A549 (cell line): ENCODE measurements at regions not wholly inside any gene's neighbourhood (a gene's known extent, or its start where the extent isn't known, plus 50 kb on each side); places are given as distances from the start of the nearest gene placed in this dataset.

Experiments
- ATAC-seq, 2 experiments: fragments of 200-7000 bp in 1 of 2; fragments of >200 bp in 1 of 2; cut with Nextera tagmentation in 1 of 2; cut with Tn5 transposase in 1 of 2; 3 replicates each; pipeline versions ENCODE4 v1.8.0 to v1.9.1; 2018 to 2020; ENCODE audit warnings: mild to moderate bottlenecking in 1 of 2, moderate library complexity in 1 of 2
- CTCF ChIA-PET: fragments of 300-600 bp; sonication (Branson Sonifier 250); formaldehyde crosslinking; extraction: SDS; loops from one replicate; lab custom pipeline; 2021; ENCODE audit warnings: antibody characterized with exemption, inconsistent platforms; lab: Yijun Ruan, JAX
- POLR2A ChIA-PET: fragments of 350-600 bp; formaldehyde crosslinking; extraction: SDS; loops from one replicate; lab custom pipeline; 2021; ENCODE audit warnings: antibody characterized with exemption, inconsistent platforms; lab: Yijun Ruan, JAX
- DNase-seq, 2 experiments: peaks; one replicate each; pipeline versions ENCODE4 v3.0.0 to v3.0.0-alpha.2; 2011 to 2016; ENCODE audit warnings: low read depth in 1 of 2, low spot score in 1 of 2
- FAIRE-seq: peaks from 2 replicates; lab custom pipeline; 2011; peaks lifted over from hg19 to GRCh38; lab: Jason Lieb, UNC
- H3K27ac ChIP-seq, 2 experiments: fragments of >200 bp; sonication (Bioruptor Twin); formaldehyde crosslinking; 3 replicates each; pipeline ENCODE4 v1.5.1; 2016 to 2017
- H3K4me1 ChIP-seq: fragments of >200 bp; sonication (Bioruptor Twin); formaldehyde crosslinking; 3 replicates; pipeline ENCODE4 v1.6.1; 2016
- H3K4me2 ChIP-seq: fragments of >200 bp; sonication (Bioruptor Twin); formaldehyde crosslinking; 3 replicates; pipeline ENCODE4 v1.6.1; 2016
- H3K4me3 ChIP-seq: fragments of >200 bp; sonication (Bioruptor Twin); formaldehyde crosslinking; 3 replicates; pipeline ENCODE4 v1.5.1; 2016
- H3K9me3 ChIP-seq: fragments of >200 bp; sonication (Bioruptor Twin); formaldehyde crosslinking; 3 replicates; pipeline ENCODE4 v1.6.1; 2016
- ATOH8 ChIP-seq: fragments of 250-450 bp; sonication (Bioruptor Pico); IDR thresholded peaks from 2 replicates; pipeline ENCODE4 v1.5.0; 2020; ENCODE audit warnings: low read depth, mild to moderate bottlenecking, moderate library complexity
- BCL3 ChIP-seq: fragments of >200 bp; sonication (Bioruptor Twin); formaldehyde crosslinking; IDR thresholded peaks from 3 replicates; pipeline ENCODE4 v1.6.1; 2016
- CTCF ChIP-seq: fragments of >200 bp; sonication (Bioruptor Twin); formaldehyde crosslinking; IDR thresholded peaks from 3 replicates; pipeline ENCODE4 v1.5.1; 2016
- HMGXB4 ChIP-seq: fragments of 250-450 bp; sonication (Bioruptor Pico); IDR thresholded peaks from 2 replicates; pipeline ENCODE4 v1.5.0; 2021; ENCODE audit warnings: mild to moderate bottlenecking, moderate library complexity, borderline replicate concordance
- HOXB13 ChIP-seq: fragments of 250-450 bp; sonication (Bioruptor Pico); IDR thresholded peaks from 2 replicates; pipeline ENCODE4 v1.5.0; 2020; ENCODE audit warnings: low read depth, mild to moderate bottlenecking, moderate library complexity
- HOXB5 ChIP-seq: fragments of 250-450 bp; sonication (Bioruptor Pico); IDR thresholded peaks from 2 replicates; pipeline ENCODE4 v1.5.0; 2020; ENCODE audit warnings: mild to moderate bottlenecking, moderate library complexity
- KDM1A ChIP-seq: fragments of 200-600 bp; sonication (generic); IDR thresholded peaks from 2 replicates; pipeline ENCODE4 v1.6.1; 2016; ENCODE audit warnings: low read depth, mild to moderate bottlenecking
- MAZ ChIP-seq: fragments of 150-350 bp; IDR thresholded peaks from 2 replicates; pipeline ENCODE4 v1.6.1; 2014; ENCODE audit warnings: antibody characterized with exemption, low read depth, low read length, borderline replicate concordance
- NFE2L2 ChIP-seq: fragments of 150-350 bp; conservative IDR thresholded peaks from 2 replicates; pipeline ENCODE4 v1.6.1; 2014; ENCODE audit warnings: low read length
- PBX3 ChIP-seq: IDR thresholded peaks from 2 replicates; pipeline ENCODE4 v1.6.1; 2012
- POLR2A ChIP-seq: IDR thresholded peaks from 2 replicates; pipeline ENCODE4 v1.6.1; 2012; ENCODE audit warnings: mild to moderate bottlenecking, low read length
- TFCP2L1 ChIP-seq: fragments of 250-450 bp; sonication (Bioruptor Pico); IDR thresholded peaks from 2 replicates; pipeline ENCODE4 v1.5.0; 2021; ENCODE audit warnings: mild to moderate bottlenecking
- USF2 ChIP-seq: fragments of 450-650 bp; IDR thresholded peaks from 2 replicates; pipeline ENCODE4 v1.6.1; 2014; ENCODE audit warnings: antibody characterized with exemption
- ZSCAN20 ChIP-seq: fragments of 250-450 bp; sonication (Bioruptor Pico); IDR thresholded peaks from 2 replicates; pipeline ENCODE4 v1.8.0; 2022; ENCODE audit warnings: mild to moderate bottlenecking, moderate library complexity
- WGBS: methylation state at CpG from one replicate; pipeline ENCODE4 v1.1.6; 2017; ENCODE audit errors: missing lambda C conversion rate; 5-methylcytosine and 5-hydroxymethylcytosine counted together

GRCh38 chr4:178789279-178789678 is 1347.0 kb upstream of the AGA start (continued):
- no peak for TF ChIP-seq HMGXB4 (CRISPR knock-in tag)

- no peak for TF ChIP-seq ZSCAN20 (CRISPR knock-in tag)
- no peak for TF ChIP-seq ATOH8 (CRISPR knock-in tag)
- no peak for TF ChIP-seq CTCF
- Histone ChIP-seq H3K4me1 (no peaks in the 10 kb centered on the region), H3K9me3 (no peaks in the 10 kb centered on the region), H3K4me3 (no peak overlapping the region), H3K27ac (no peak overlapping the region), H3K4me2 (no peak overlapping the region)
- no peak for DNase-seq
- ChIA-PET POLR2A (no interaction called here), CTCF (no interaction called here)
- 28% methylated on average over 2 of the region's 2 CpGs for WGBS
- no peak for ATAC-seq
- no peak for FAIRE-seq
Observed at GRCh38 chr4:178799204-178799603, 1357.0 kb upstream of the AGA start.

- ATAC-seq: no peak
- no peaks in the 10 kb centered on the region for H3K9me3 ChIP-seq
- ChIA-PET CTCF (interaction anchor here (0.6 to 0.7 kb wide), 2 partner anchors 21 to 28 kb away, joined by 3 to 4 read pairs; no protein-coding TSS in a partner anchor), POLR2A (no interaction called here)
- DNase-seq: no peak
- H3K4me2 ChIP-seq: no peak overlapping the region
- no peak overlapping the region for H3K27ac ChIP-seq
- WGBS: 6% methylated on average over 1 of the region's 1 CpG
- no peak for TF ChIP-seq TFCP2L1 (CRISPR knock-in tag)
- TF ChIP-seq PBX3: no peak
- TF ChIP-seq POLR2A: no peak
- TF ChIP-seq USF2: no peak
- TF ChIP-seq NFE2L2: no peak
- no peaks in the 10 kb centered on the region for H3K4me1 ChIP-seq
- H3K4me3 ChIP-seq: no peak overlapping the region
- no peak for FAIRE-seq
Observed at GRCh38 chr4:178808106-178808505, 1365.9 kb upstream of the AGA start.

- ChIA-PET CTCF (no interaction called here), POLR2A (no interaction called here)
- TF ChIP-seq BCL3 (no peak), MAZ (no peak), HOXB13 (CRISPR knock-in tag) (no peak), HOXB5 (CRISPR knock-in tag) (no peak), KDM1A (no peak)
- H3K9me3 ChIP-seq: no peaks in the 10 kb centered on the region
- no peak for ATAC-seq
- no peak overlapping the region for H3K4me3 ChIP-seq
- no peak overlapping the region for H3K27ac ChIP-seq
- H3K4me1 ChIP-seq: no peaks in the 10 kb centered on the region
- 52% methylated on average over 2 of the region's 2 CpGs for WGBS
- no peak for DNase-seq
- H3K4me2 ChIP-seq: no peak overlapping the region
- no peak for FAIRE-seq
Observed at GRCh38 chr4:178809921-178810320, 1367.7 kb upstream of the AGA start.
